NCI-H146 treated with DMSO at 0.1 percent for 48 hours (cell line): ENCODE measurements at regions not wholly inside any gene's neighbourhood (a gene's known extent, or its start where the extent isn't known, plus 50 kb on each side); places are given as distances from the start of the nearest gene placed in this dataset.

Source experiments
- DNase-seq: peaks from one replicate; lab custom pipeline; 2025; ENCODE audit not compliant: unreplicated experiment; lab: John Stamatoyannopoulos, UW

GRCh38 chr6:4591218-4591617 is 185.0 kb upstream of the CDYL start:
- no peak for DNase-seq

GRCh38 chr6:4589295-4589694 is 186.9 kb upstream of the CDYL start:
- DNase-seq = no peak

- no peak for DNase-seq
These were observed 187.6 kb upstream of the CDYL start for GRCh38 chr6:4588581-4588980.

GRCh38 chr6:4588163-4588562 is 188.0 kb upstream of the CDYL start:
- DNase-seq = no peak

GRCh38 chr6:4587171-4587570 is 189.0 kb upstream of the CDYL start:
- DNase-seq = no peak

GRCh38 chr6:4586469-4586859 is 189.7 kb upstream of the CDYL start:
- no peak for DNase-seq

- DNase-seq = no peak
These were observed 190.3 kb upstream of the CDYL start for GRCh38 chr6:4585682-4586468.

- no peak for DNase-seq
These were observed 191.4 kb upstream of the CDYL start for GRCh38 chr6:4584801-4585200.

- DNase-seq = no peak
These were observed 193.4 kb upstream of the CDYL start for GRCh38 chr6:4582506-4583417.

GRCh38 chr6:4581468-4582385 is 194.5 kb upstream of the CDYL start:
- no peak for DNase-seq

GRCh38 chr6:4580361-4580760 is 195.8 kb upstream of the CDYL start:
- DNase-seq = no peak

GRCh38 chr6:4577406-4577805 is 198.8 kb upstream of the CDYL start:
- DNase-seq = no peak

- no peak for DNase-seq
These were observed 200.5 kb upstream of the CDYL start for GRCh38 chr6:4575714-4576113.

- no peak for DNase-seq
These were observed 202.2 kb upstream of the CDYL start for GRCh38 chr6:4574007-4574406.

- no peak for DNase-seq
These were observed 205.2 kb upstream of the CDYL start for GRCh38 chr6:4571011-4571410.

GRCh38 chr6:4568138-4568537 is 208.1 kb upstream of the CDYL start:
- no peak for DNase-seq

GRCh38 chr6:4567141-4567540 is 209.1 kb upstream of the CDYL start:
- no peak for DNase-seq

GRCh38 chr6:4565301-4566250 is 210.6 kb upstream of the CDYL start:
- no peak for DNase-seq

GRCh38 chr6:4564801-4565271 is 211.4 kb upstream of the CDYL start:
- DNase-seq = no peak

- DNase-seq = no peak
These were observed 212.3 kb upstream of the CDYL start for GRCh38 chr6:4563877-4564276.
